ENCODE measurements at regions not wholly inside any gene's neighbourhood (a gene's known extent, or its start where the extent isn't known, plus 50 kb on each side); places are given as distances from the start of the nearest gene placed in this dataset.
"Not testable (repeated sequence)": the region's sequence is repeated elsewhere in the genome, so short reads cannot be mapped to it uniquely, and the experiment has no call there.

DNA sequence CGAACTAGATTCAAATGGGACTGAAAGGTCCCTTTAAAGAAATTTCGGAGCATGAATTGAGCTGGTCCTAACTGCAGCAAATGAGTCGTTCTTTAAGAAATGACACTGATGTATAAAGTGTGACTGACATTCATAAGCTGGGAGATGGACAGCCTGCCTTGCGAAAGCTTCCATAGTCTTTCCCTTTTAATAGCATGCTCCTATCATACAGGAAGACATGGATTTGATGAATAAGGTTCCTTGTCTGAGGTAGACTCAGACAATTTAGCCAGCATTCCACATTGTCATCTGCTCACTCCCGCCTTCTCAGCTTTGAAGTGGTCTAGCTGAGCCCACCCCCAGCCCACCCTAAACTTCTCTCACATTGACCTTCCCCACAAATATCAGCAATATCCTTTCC, 264.9 kb downstream of the TSN start:
- DNase-seq (ENCODE audit: low spot score): peak; percentile 51

DNA sequence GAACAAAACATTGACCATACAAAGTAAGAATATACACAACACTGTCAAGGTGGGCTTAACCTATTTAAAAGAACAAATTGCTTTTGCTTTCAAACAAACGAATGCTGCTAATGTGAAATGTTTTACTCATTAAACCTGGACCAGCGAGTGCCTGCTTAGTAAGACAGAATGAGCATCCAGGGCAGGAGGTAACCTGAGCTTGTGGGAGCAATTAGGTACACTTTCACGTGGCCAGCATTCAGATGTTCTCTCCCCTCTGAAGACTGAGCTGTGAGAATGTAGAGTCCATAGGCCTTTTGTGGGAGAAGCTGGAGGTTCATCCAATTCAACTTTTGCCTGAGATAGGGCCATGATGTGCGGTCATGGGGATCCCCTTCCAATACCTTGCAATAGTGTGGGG, 266.5 kb downstream of the TSN start:
- no peak for DNase-seq (ENCODE audit: low spot score)

DNA sequence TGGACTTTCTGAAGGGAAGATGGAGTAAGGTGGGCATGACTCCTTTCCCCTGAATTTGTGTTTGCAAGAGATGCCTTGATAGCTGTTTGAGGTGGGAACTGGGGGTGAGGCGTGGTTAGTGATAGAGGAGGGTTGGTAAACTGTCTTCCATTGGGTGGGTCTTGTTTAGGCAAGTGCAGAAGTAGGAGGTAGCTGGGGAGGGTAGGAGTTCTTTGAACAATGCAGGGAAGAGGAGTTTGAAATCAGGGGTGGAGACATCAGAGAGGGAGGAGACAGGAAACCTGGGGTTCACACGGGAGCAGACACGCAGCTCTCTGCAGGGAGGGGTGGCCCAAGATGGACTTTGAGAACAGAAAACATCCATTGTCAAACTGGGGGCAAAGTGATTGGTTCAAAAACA, 267.1 kb downstream of the TSN start:
- DNase-seq (ENCODE audit: low spot score): no peak

- no peak for DNase-seq (ENCODE audit: low spot score)
These were observed 267.8 kb downstream of the TSN start for GRCh38 chr2:122023059-122023864.

DNA sequence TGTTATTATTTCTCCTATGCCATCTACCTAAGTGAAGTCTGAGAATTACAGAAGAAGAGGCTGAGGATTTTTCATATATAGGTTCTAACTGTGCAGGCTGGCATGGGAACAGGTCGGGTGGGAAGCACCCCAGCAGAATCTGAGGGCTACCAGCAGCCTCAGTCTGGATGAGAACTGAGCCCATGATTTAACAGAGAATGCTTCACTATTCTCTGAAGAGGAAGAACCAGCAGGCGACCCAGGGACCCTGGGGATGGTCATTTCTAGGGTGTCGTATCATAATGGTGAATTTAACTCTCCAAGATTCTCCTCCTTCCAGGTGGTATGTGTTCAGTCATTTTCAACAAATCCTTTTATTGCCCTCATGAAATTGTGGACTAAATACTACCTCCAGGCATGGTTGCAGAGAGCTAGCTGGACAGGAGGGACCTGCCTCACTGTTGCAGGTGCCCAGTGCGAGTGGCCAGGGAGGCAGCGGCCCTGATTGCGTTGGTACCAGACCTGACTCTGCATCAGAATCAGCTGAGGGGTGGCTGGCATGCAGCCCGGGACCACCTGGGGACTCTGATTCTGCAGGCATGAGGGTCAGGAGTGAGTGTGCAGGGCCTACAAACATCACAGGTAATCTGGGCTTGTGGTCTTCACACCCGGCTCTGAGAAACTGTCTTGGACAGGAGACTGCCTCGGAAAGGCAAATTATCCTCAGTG, 272.2 kb downstream of the TSN start:
- DNase-seq (ENCODE audit: low spot score): no peak

- DNase-seq (ENCODE audit: low spot score): peak; percentile 92
These were observed 273.1 kb downstream of the TSN start for GRCh38 chr2:122028371-122029100.

DNA sequence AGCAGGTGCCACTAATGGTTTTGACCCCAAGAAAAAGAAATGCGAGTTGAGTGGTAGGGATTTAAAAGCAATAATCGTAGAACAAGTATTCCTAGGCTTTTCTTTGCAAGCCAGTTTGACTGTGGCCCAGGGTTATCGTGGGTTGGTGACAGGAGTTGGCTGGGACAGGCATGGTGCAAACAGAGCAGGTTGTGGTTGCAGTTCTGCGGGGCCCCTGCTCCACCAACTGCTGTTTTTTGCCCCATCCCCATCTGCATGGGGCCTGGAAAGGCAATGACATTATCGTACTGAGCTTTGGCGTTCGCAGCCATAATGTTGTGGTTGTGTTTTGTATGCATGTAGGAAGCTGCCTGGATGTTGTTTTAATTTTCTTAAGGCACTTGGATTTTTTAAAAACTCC, 274.0 kb downstream of the TSN start:
- no peak for DNase-seq (ENCODE audit: low spot score)

DNA sequence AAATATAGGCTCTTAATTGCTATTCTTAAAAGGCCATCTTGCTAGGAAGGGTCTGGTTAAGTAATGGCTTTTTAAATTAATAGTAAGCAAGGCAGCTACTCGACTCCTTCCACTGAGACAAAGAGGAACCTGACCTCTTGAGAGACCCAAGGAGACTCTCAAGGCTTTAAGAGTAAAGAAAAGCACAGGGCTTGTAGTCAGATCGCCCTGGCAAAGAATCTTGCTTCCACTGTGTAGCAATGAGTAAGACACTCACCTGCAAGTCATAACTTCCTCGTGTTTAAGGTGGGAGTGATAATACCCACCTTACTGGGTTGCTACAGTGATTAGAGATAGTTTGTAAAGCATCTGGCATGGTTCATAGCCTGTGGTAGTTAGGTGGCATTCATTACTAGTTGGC, 274.5 kb downstream of the TSN start:
- DNase-seq (ENCODE audit: low spot score): no peak

- no peak for DNase-seq (ENCODE audit: low spot score)
These were observed 276.3 kb downstream of the TSN start for GRCh38 chr2:122031544-122032263.

GRCh38 chr2:122032264-122032645, 276.8 kb downstream of the TSN start:
- no peak for DNase-seq (ENCODE audit: low spot score)

- DNase-seq (ENCODE audit: low spot score): no peak
These were observed 278.3 kb downstream of the TSN start for GRCh38 chr2:122033778-122034177.

DNA sequence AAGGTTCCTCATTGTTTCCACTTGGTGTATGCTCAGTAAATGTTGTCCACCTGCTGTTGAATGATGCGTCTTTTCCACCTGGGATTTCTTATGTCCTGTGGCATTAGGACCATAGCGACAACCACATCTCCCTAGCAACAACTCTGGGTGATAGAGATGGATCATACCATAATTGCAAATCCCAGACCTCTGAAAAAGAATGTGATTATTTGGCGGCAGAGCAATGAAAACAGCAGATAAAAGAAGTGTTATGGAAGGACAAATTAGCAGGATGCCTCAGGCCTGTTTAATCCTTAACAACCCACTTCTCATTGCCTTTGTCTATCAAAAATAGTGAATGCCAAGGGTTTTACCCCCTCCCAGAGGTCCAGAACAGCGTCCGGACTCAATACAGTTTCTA, 278.9 kb downstream of the TSN start:
- no peak for DNase-seq (ENCODE audit: low spot score)

DNA sequence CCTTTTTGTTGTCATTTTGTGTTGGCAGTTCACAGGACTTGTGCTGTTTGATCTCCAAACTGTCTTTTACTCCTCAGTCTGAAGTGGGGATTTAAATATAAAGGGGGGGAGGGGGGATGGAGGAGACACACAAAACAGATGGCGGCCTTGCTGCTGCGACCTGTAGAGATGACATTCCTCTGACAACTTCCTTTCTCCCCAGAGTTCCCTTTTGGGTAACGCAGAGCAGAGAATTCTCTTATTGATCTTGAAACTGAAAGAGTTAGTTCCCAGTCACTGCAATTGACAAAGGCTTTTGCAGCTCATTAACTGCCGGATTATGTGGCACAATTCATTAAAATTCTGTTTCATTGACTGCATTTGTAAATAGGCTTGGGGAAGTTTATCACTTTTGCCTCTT, 279.3 kb downstream of the TSN start:
- no peak for DNase-seq (ENCODE audit: low spot score)

DNA sequence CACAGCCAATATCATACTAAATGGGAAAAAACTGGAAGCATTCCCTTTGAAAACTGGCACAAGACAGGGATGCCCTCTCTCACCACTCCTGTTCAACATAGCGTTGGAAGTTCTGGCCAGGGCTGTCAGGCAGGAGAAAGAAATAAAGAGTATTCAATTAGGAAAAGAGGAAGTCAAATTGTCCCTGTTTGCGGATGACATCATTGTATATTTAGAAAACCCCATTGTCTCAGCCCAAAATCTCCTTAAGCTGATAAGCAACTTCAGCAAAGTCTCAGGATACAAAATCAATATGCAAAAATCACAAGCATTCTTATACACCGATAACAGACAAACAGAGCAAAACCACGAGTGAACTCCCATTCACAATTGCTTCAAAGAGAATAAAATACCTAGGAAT, 283.4 kb downstream of the TSN start:
- DNase-seq (ENCODE audit: low spot score): not testable (repeated sequence)

DNA sequence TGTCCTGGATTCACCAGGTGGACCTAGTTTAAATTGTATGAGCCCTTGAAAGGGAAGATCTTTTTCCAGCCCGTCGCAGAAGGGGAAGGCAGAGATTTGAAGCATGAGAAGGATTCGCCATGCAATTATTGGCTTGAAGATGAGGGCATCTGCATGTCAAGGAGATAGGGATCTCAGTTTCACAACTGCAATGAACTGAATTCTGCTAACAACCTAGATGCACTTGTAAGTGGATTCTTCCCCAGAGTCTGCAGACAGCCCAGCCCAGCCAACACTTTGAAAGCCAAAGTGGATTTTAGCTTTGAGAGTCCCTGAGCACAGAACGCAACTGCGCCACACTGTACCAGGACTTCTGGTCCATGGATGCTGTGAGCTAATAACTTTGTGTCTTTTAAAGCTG, 286.0 kb downstream of the TSN start:
- DNase-seq (ENCODE audit: low spot score): no peak

- not testable (repeated sequence) for DNase-seq (ENCODE audit: low spot score)
These were observed 296.2 kb downstream of the TSN start for GRCh38 chr2:122051659-122052058.

DNA sequence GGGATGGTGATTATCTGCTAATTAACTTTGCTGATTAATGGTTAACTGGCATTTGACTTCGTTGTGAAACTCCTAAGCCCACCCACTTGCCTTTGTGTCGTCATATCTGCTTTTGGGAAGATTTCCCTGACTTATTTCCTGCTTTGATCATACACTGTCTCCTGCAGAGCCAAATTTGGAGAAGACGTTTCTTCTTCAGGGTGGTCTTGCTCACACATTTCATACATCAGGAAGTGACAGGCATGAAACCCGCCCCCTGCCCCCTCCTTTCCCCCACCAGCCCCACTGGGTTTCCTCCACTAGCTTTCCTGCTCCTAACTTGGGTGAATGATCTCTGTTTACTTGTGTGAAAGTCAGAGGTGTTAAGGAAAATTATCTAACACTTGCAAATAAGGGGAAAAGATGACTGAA, 300.1 kb downstream of the TSN start:
- DNase-seq (ENCODE audit: low spot score): no peak

GRCh38 chr2:122056853-122057252, 301.4 kb downstream of the TSN start:
- DNase-seq (ENCODE audit: low spot score): no peak

- no peak for DNase-seq (ENCODE audit: low spot score)
These were observed 305.8 kb downstream of the TSN start for GRCh38 chr2:122061206-122061605.

DNA sequence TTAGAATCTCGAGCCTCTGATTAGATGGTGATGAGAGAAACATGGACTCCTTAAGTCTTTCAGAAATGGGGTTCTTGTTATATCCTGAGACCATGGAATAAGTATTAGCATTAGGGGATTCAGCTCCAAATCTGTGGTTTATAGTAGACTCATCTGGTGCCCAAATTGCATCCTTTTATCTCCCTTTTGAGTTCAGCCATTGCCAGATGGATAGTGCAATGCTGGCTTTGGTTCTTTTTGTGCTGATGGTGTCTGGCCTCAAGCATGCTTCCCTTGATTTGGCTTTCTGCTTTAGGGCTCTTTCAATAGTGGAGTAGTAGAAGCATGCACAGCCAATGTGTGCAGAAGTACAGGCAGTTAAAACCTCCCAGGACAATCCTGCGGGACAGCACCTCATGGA, 306.4 kb downstream of the TSN start:
- DNase-seq (ENCODE audit: low spot score): no peak

DNA sequence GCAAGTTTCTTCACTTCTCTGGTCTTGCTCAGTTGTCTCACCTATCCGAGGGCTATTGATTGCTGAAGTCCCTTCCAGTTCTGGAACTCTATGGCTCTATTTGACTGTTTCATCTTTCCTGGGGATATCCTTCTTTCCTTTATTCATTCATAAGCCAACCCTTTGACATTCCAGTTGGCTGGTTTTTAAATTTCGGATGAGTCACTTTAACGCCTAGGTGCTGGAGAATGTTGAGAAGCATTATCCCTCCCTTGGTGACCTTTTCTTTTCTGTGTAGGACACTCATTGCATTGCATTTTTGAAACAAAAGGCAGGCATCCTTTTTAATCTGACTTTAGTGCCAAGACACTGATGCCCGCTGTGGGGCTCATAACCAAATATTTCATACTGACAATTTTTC, 307.1 kb downstream of the TSN start:
- DNase-seq (ENCODE audit: low spot score): no peak

DNA sequence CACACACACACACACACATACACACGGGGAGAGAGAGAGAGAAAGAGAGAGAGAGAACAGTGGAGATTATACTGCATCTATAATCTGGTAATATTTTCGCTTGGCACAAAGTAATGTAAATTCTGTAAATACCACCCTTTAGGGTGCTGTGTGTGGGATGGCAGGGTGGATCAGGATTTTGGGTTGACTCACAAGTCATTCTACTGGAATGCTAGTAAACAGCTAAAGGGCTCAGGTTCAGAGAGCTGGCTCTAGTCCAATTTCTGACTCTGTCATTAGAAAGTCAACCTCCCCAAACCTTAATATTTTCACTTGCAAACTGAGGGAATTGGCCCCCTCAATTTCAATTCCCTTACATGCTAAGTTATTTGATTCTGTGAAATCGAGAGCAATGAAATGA, 308.3 kb downstream of the TSN start:
- no peak for DNase-seq (ENCODE audit: low spot score)

Data from COLO829 (cell line).